Esophagus mucosa (tissue), 1 donor: ENCODE measurements at regions not wholly inside any gene's neighbourhood (a gene's known extent, or its start where the extent isn't known, plus 50 kb on each side); places are given as distances from the start of the nearest gene placed in this dataset.
"Not testable (repeated sequence)": the region's sequence is repeated elsewhere in the genome, so short reads cannot be mapped to it uniquely, and the experiment has no call there.

ENCODE experiments used
- ATAC-seq: fragments of 200-7000 bp; cut with Tn5 transposase; one replicate; pipeline ENCODE4 v1.9.1; 2020
- donor health status: DM: yes; HTN: yes; CAD: no.

GRCh38 chr17:18546514-18547398, 70.2 kb downstream of the LGALS9C start:
- not testable (repeated sequence) for ATAC-seq

GRCh38 chr17:18557086-18557485, 80.5 kb downstream of the LGALS9C start:
- not testable (repeated sequence) for ATAC-seq

- ATAC-seq: peak; percentile 84
These were observed 80.7 kb downstream of the TBC1D28 start for GRCh38 chr17:18563381-18564098.

- peak; percentile 87 for ATAC-seq
These were observed 80.1 kb downstream of the TBC1D28 start for GRCh38 chr17:18564099-18564448.

- peak; percentile 11 for ATAC-seq
These were observed 75.8 kb downstream of the TBC1D28 start for GRCh38 chr17:18568108-18568995.

GRCh38 chr17:18569489-18569913, 74.7 kb downstream of the TBC1D28 start:
- peak; percentile 89 for ATAC-seq

GRCh38 chr17:18572536-18572935, 71.7 kb downstream of the TBC1D28 start:
- ATAC-seq: not testable (repeated sequence)

- not testable (repeated sequence) for ATAC-seq
These were observed 70.1 kb downstream of the TBC1D28 start for GRCh38 chr17:18574137-18574536.
